PC-3 (cell line): ENCODE measurements at regions not wholly inside any gene's neighbourhood (a gene's known extent, or its start where the extent isn't known, plus 50 kb on each side); places are given as distances from the start of the nearest gene placed in this dataset.

Source experiments
- CTCF ChIP-seq: fragments of 300-600 bp; sonication (generic); conservative IDR thresholded peaks from 2 replicates; pipeline ENCODE4 v1.5.1; 2017; ENCODE audit warnings: antibody characterized with exemption, low read depth, mild to moderate bottlenecking, low read length
- EZH2 ChIP-seq: fragments of 300-600 bp; sonication (generic); IDR thresholded peaks from one replicate; pipeline ENCODE4 v1.6.1; 2017; ENCODE audit warnings: antibody characterized with exemption, mild to moderate bottlenecking, low read length; ENCODE audit not compliant: unreplicated experiment

- no peak for TF ChIP-seq CTCF
- TF ChIP-seq EZH2: no peak
These were observed 79.5 kb upstream of the GJB6 start for GRCh38 chr13:20311596-20311995.
